Lung (tissue), 11 donors: ENCODE measurements at regions not wholly inside any gene's neighbourhood (a gene's known extent, or its start where the extent isn't known, plus 50 kb on each side); places are given as distances from the start of the nearest gene placed in this dataset.

Experiments
- ATAC-seq: fragments of 200-7000 bp; cut with Tn5 transposase; one replicate; pipeline ENCODE4 v1.9.1; 2020; ENCODE audit warnings: moderate number of reproducible peaks; ENCODE audit not compliant: insufficient read depth, low FRiP score
- DNase-seq, 3 donors: peaks; one replicate each; pipeline ENCODE4 v3.0.0-alpha.2; 2013 to 2017
- H3K27ac ChIP-seq, 2 donors: one replicate each; pipeline ENCODE4 v1.5.1; 2013; ENCODE audit warnings: mild to moderate bottlenecking in 2 of 2, moderate library complexity in 2 of 2, control low read depth in 1 of 2, inconsistent platforms in 1 of 2, low read depth in 1 of 2, low read length in 1 of 2
- H3K27me3 ChIP-seq, 3 donors: one replicate each; pipeline ENCODE4 v1.5.1; 2013; ENCODE audit warnings: low read length in 2 of 3; ENCODE audit not compliant: control insufficient read depth in 3 of 3, insufficient read depth in 3 of 3
- H3K36me3 ChIP-seq, 4 donors: one replicate each; pipeline ENCODE4 v1.5.1; 2013; ENCODE audit warnings: low read length in 4 of 4, mild to moderate bottlenecking in 1 of 4, moderate library complexity in 1 of 4; ENCODE audit not compliant: control insufficient read depth in 4 of 4, insufficient read depth in 4 of 4
- H3K4me1 ChIP-seq, 5 donors: one replicate each; pipeline ENCODE4 v1.5.1; 2013; ENCODE audit warnings: low read length in 5 of 5, mild to moderate bottlenecking in 2 of 5, moderate library complexity in 1 of 5; ENCODE audit not compliant: control insufficient read depth in 5 of 5, insufficient read depth in 5 of 5
- H3K4me3 ChIP-seq: one replicate; pipeline ENCODE4 v1.5.1; 2013; ENCODE audit warnings: mild to moderate bottlenecking, control low read depth, moderate library complexity
- H3K9ac ChIP-seq, 2 donors: one replicate each; pipeline ENCODE4 v1.5.1; 2013; ENCODE audit warnings: low read length in 2 of 2, control low read depth in 1 of 2; ENCODE audit not compliant: insufficient read depth in 1 of 2
- H3K9me3 ChIP-seq, 4 donors: one replicate each; pipeline ENCODE4 v1.5.1; 2013; ENCODE audit warnings: low read length in 3 of 4, mild to moderate bottlenecking in 1 of 4, moderate library complexity in 1 of 4; ENCODE audit not compliant: control insufficient read depth in 4 of 4, insufficient read depth in 3 of 4
- CTCF ChIP-seq: IDR thresholded peaks from 2 replicates; pipeline ENCODE4 v1.5.1; 2012; ENCODE audit warnings: mild to moderate bottlenecking; ENCODE audit errors: control extremely low read depth, extremely low read depth
- WGBS, 2 donors: extraction: QIAGEN DNeasy Blood & Tissue Kit; methylation state at CpG; one replicate each; pipeline ENCODE4 v1.1.7; 2013; 5-methylcytosine and 5-hydroxymethylcytosine counted together
- donor health status: control.
- donor health status: control.
- donor health status: Bipolar disorder and iron deficiency.
- donor health status: healthy.
- donor health status: DM: yes; HTN: yes; CAD: no.

- Histone ChIP-seq H3K4me1 (no peaks in the 10 kb centered on the region), H3K9me3 (peaks cover 0 to 4% (median 0%) of the 10 kb centered on the region in 4 donors), H3K27me3 (no peaks in the 10 kb centered on the region), H3K27ac (no peak overlapping the region), H3K4me3 (no peak overlapping the region), H3K9ac (no peak overlapping the region), H3K36me3 (no peaks in the 10 kb centered on the region)
- TF ChIP-seq CTCF = no peak
- ATAC-seq = no peak
- WGBS, 2 donors = 70 to 91% methylated on average over 3 of the region's 3 CpGs
- DNase-seq = no peak
Observed at GRCh38 chr2:23273786-23274185, 111.2 kb upstream of the KLHL29 start.

GRCh38 chr2:23280401-23280800 is 104.6 kb upstream of the KLHL29 start:
- TF ChIP-seq CTCF = no peak
- 89 to 96% methylated on average over 2 of the region's 2 CpGs for WGBS, 2 donors
- H3K4me3 ChIP-seq = no peak overlapping the region
- no peaks in the 10 kb centered on the region for H3K36me3 ChIP-seq
- DNase-seq (no peak), ATAC-seq (no peak)
- no peak overlapping the region for H3K27ac ChIP-seq
- no peaks in the 10 kb centered on the region for H3K27me3 ChIP-seq
- peaks cover 0 to 4% (median 0%) of the 10 kb centered on the region in 4 donors for H3K9me3 ChIP-seq
- peaks cover 0 to under 1% (median 0%) of the 10 kb centered on the region in 5 donors for H3K4me1 ChIP-seq
- no peak overlapping the region for H3K9ac ChIP-seq

- ATAC-seq = no peak
- Histone ChIP-seq H3K27me3 (no peaks in the 10 kb centered on the region), H3K4me3 (no peak overlapping the region), H3K4me1 (peaks cover 0 to 27% (median 8%) of the 10 kb centered on the region in 5 donors), H3K9ac (no peak overlapping the region), H3K36me3 (no peaks in the 10 kb centered on the region), H3K27ac (no peak overlapping the region), H3K9me3 (no peaks in the 10 kb centered on the region)
- no peak for DNase-seq
- no peak for TF ChIP-seq CTCF
- 52 to 71% methylated on average over 3 of the region's 3 CpGs for WGBS, 2 donors
Observed at GRCh38 chr2:23283653-23284052, 101.3 kb upstream of the KLHL29 start.

GRCh38 chr2:23285091-23285800 is 99.7 kb upstream of the KLHL29 start:
- Histone ChIP-seq H3K4me1 (peaks cover 0 to 27% (median 8%) of the 10 kb centered on the region in 5 donors), H3K27ac (no peak overlapping the region), H3K9me3 (no peaks in the 10 kb centered on the region), H3K9ac (no peak overlapping the region), H3K4me3 (no peak overlapping the region), H3K36me3 (no peaks in the 10 kb centered on the region), H3K27me3 (no peaks in the 10 kb centered on the region)
- no peak for TF ChIP-seq CTCF
- ATAC-seq (no peak), DNase-seq (no peak)
- 78 to 93% methylated on average over 1 of the region's 1 CpG for WGBS, 2 donors
